ENCODE measurements at regions not wholly inside any gene's neighbourhood (a gene's known extent, or its start where the extent isn't known, plus 50 kb on each side); places are given as distances from the start of the nearest gene placed in this dataset.
"Not testable (repeated sequence)": the region's sequence is repeated elsewhere in the genome, so short reads cannot be mapped to it uniquely, and the experiment has no call there.

GRCh38 chr14:83713732-83714131 is 1816.2 kb upstream of the FLRT2 start:
- ATAC-seq (no peak), DNase-seq (ENCODE audit: low spot score) (no peak)
- Histone ChIP-seq H2AFZ (no peak overlapping the region), H3K27me3 (ENCODE audit: insufficient read depth) (no peaks in the 10 kb centered on the region), H3F3A (replicated peaks; ENCODE audit: low read depth) (no peaks in the 10 kb centered on the region), H3K4me2 (no peak overlapping the region), H3K36me3 (ENCODE audit: insufficient read depth) (no peaks in the 10 kb centered on the region), H3K4me1 (ENCODE audit: insufficient read depth) (no peaks in the 10 kb centered on the region), H3K27ac (ENCODE audit: low read depth) (no peak overlapping the region), H3K9me2 (ENCODE audit: insufficient read depth) (0 out of 2 replicates have a peak, but pooled peaks cover 3% of the 10 kb centered on the region), H3K79me2 (replicated peaks; ENCODE audit: insufficient read depth) (no peaks in the 10 kb centered on the region), H3K4me3 (no peak overlapping the region), H4K20me1 (replicated peaks; ENCODE audit: insufficient read depth) (no peaks in the 10 kb centered on the region)
- Mint-ChIP-seq H3K27me3 (ENCODE audit: insufficient read depth, low read depth, poor library complexity) (peaks cover 3% of the 10 kb centered on the region), H3K4me3 (no peak overlapping the region), H3K4me1 (no peaks in the 10 kb centered on the region), H3K9me3 (peaks cover 5% of the 10 kb centered on the region; the same call in 2 of the 3 replicates), H3K27ac (no peak overlapping the region), H3K36me3 (ENCODE audit: low read depth) (peaks cover 5% of the 10 kb centered on the region; the same call in 2 of the 3 replicates)
- TF ChIP-seq POLR2AphosphoS5 (IDR thresholded peaks at IDR 0.05; ENCODE audit: low read depth) (no peak), EZH2 (IDR thresholded peaks at IDR 0.05; ENCODE audit: low read depth, unreplicated experiment) (no peak), CREB1 (CRISPR knock-in tag; IDR thresholded peaks at IDR 0.05; ENCODE audit: low read depth) (no peak), ZNF331 (CRISPR knock-in tag; IDR thresholded peaks at IDR 0.05; ENCODE audit: low read depth) (no peak)

GRCh38 chr14:83714151-83714550 is 1815.8 kb upstream of the FLRT2 start:
- H3K79me2 ChIP-seq (replicated peaks; ENCODE audit: insufficient read depth), result no peaks in the 10 kb centered on the region
- H3K9me2 ChIP-seq (ENCODE audit: insufficient read depth), result no peaks in the 10 kb centered on the region
- H2AFZ ChIP-seq, result no peak overlapping the region
- H3F3A ChIP-seq (replicated peaks; ENCODE audit: low read depth), result no peaks in the 10 kb centered on the region
- no peaks in the 10 kb centered on the region for H3K4me1 Mint-ChIP-seq
- no peak overlapping the region for H3K27ac Mint-ChIP-seq
- no peaks in the 10 kb centered on the region for H4K20me1 ChIP-seq (replicated peaks; ENCODE audit: insufficient read depth)
- no peaks in the 10 kb centered on the region for H3K36me3 ChIP-seq (ENCODE audit: insufficient read depth)
- peaks cover under 1% of the 10 kb centered on the region; the same call in 1 of the 3 replicates for H3K9me3 Mint-ChIP-seq
- H3K4me2 ChIP-seq, result no peak overlapping the region
- no peak overlapping the region for H3K27ac ChIP-seq (ENCODE audit: low read depth)
- H3K27me3 ChIP-seq (ENCODE audit: insufficient read depth), result no peaks in the 10 kb centered on the region
- no peaks in the 10 kb centered on the region for H3K4me1 ChIP-seq (ENCODE audit: insufficient read depth)
- H3K4me3 ChIP-seq, result no peak overlapping the region
- DNase-seq (ENCODE audit: low spot score) (no peak), ATAC-seq (no peak)
- H3K27me3 Mint-ChIP-seq (ENCODE audit: insufficient read depth, low read depth, poor library complexity), result peaks cover 2% of the 10 kb centered on the region
- no peak overlapping the region for H3K4me3 Mint-ChIP-seq
- TF ChIP-seq ZNF331 (CRISPR knock-in tag; IDR thresholded peaks at IDR 0.05; ENCODE audit: low read depth) (no peak), POLR2AphosphoS5 (IDR thresholded peaks at IDR 0.05; ENCODE audit: low read depth) (no peak), EZH2phosphoT487 (IDR thresholded peaks at IDR 0.05; ENCODE audit: unreplicated experiment) (no peak), EZH2 (IDR thresholded peaks at IDR 0.05; ENCODE audit: low read depth, unreplicated experiment) (no peak)
- H3K36me3 Mint-ChIP-seq (ENCODE audit: low read depth), result peaks cover under 1% of the 10 kb centered on the region; the same call in 2 of the 3 replicates

- not testable (repeated sequence) for H3F3A ChIP-seq (replicated peaks; ENCODE audit: low read depth); H3K4me2 ChIP-seq; H4K20me1 ChIP-seq (replicated peaks; ENCODE audit: insufficient read depth); H3K4me1 Mint-ChIP-seq; H3K27ac ChIP-seq (ENCODE audit: low read depth); H2AFZ ChIP-seq; DNase-seq (ENCODE audit: low spot score); H3K79me2 ChIP-seq (replicated peaks; ENCODE audit: insufficient read depth); H3K4me3 ChIP-seq; H3K27me3 Mint-ChIP-seq (ENCODE audit: insufficient read depth, low read depth, poor library complexity); H3K36me3 Mint-ChIP-seq (ENCODE audit: low read depth); H3K4me1 ChIP-seq (ENCODE audit: insufficient read depth); H3K9me3 Mint-ChIP-seq; H3K4me3 Mint-ChIP-seq; ATAC-seq; H3K9me2 ChIP-seq (ENCODE audit: insufficient read depth); H3K36me3 ChIP-seq (ENCODE audit: insufficient read depth); H3K27me3 ChIP-seq (ENCODE audit: insufficient read depth); H3K27ac Mint-ChIP-seq
Measured at GRCh38 chr14:83719435-83719834, 1810.5 kb upstream of the FLRT2 start.

GRCh38 chr14:83733670-83734069 is 1796.3 kb upstream of the FLRT2 start:
- Histone ChIP-seq H3K4me3 (no peak overlapping the region), H4K20me1 (replicated peaks; ENCODE audit: insufficient read depth) (no peaks in the 10 kb centered on the region), H3K27me3 (ENCODE audit: insufficient read depth) (peaks cover 20% of the 10 kb centered on the region; the same call in 1 of the 2 replicates), H2AFZ (no peak overlapping the region), H3K36me3 (ENCODE audit: insufficient read depth) (no peaks in the 10 kb centered on the region), H3F3A (replicated peaks; ENCODE audit: low read depth) (no peaks in the 10 kb centered on the region), H3K27ac (ENCODE audit: low read depth) (no peak overlapping the region), H3K4me1 (ENCODE audit: insufficient read depth) (peaks cover 14% of the 10 kb centered on the region; the same call in 1 of the 2 replicates), H3K9me2 (ENCODE audit: insufficient read depth) (0 out of 2 replicates have a peak, but pooled peaks cover 4% of the 10 kb centered on the region), H3K4me2 (no peak overlapping the region), H3K79me2 (replicated peaks; ENCODE audit: insufficient read depth) (no peaks in the 10 kb centered on the region)
- H3K27me3 Mint-ChIP-seq (ENCODE audit: insufficient read depth, low read depth, poor library complexity), result no peaks in the 10 kb centered on the region
- ATAC-seq (peak; percentile 60), DNase-seq (ENCODE audit: low spot score) (peak; percentile 52)
- H3K36me3 Mint-ChIP-seq (ENCODE audit: low read depth), result peaks cover 22% of the 10 kb centered on the region
- H3K27ac Mint-ChIP-seq, result no peak overlapping the region
- H3K4me1 Mint-ChIP-seq, result peaks cover 15% of the 10 kb centered on the region
- H3K9me3 Mint-ChIP-seq, result peaks cover 29% of the 10 kb centered on the region
- H3K4me3 Mint-ChIP-seq, result no peak overlapping the region
- TF ChIP-seq ZNF462 (CRISPR knock-in tag; IDR thresholded peaks at IDR 0.05), result no peak

Measured in GM23338 (cell line).